Astrocyte (in vitro differentiated cells and primary cell): ENCODE measurements at regions not wholly inside any gene's neighbourhood (a gene's known extent, or its start where the extent isn't known, plus 50 kb on each side); places are given as distances from the start of the nearest gene placed in this dataset.

Experiments
- CTCF ChIP-seq: IDR thresholded peaks from 2 replicates; pipeline ENCODE4 v1.5.1; 2011; ENCODE audit warnings: low read depth, mild to moderate bottlenecking, inconsistent platforms, low read length, moderate library complexity; ENCODE audit not compliant: insufficient read depth
- EZH2 ChIP-seq: IDR thresholded peaks from 2 replicates; pipeline ENCODE4 v1.6.1; 2012; ENCODE audit warnings: mild to moderate bottlenecking, low read length, inconsistent platforms; ENCODE audit not compliant: insufficient read depth

DNA sequence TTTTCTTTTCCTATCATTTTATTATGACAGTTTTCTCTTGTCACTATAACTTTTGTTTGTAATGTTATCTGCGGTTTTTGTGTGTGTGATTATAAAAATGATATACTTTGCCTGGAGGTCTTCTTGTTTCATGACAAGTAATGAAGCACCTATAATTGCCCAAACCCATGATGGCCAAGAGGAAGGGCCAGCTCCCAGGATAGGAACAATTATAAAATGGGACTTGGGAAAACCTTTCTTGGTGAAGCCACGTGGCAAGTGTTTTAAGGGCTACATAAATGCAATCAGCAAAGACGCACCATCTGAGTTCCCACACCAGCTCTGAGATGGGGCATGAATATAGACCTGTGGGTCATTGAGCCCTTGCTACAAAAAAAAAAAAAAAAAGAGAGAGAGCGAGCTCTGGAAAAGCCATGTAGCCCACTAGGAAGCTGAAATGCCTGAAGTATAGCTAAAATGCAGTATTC lies 462.6 kb upstream of the RUNX1 start:
- TF ChIP-seq CTCF, result no peak
- no peak for TF ChIP-seq EZH2
